Nephron progenitor cell (in vitro differentiated cells): ENCODE measurements at regions not wholly inside any gene's neighbourhood (a gene's known extent, or its start where the extent isn't known, plus 50 kb on each side); places are given as distances from the start of the nearest gene placed in this dataset.

Source experiments
- DNase-seq: peaks from one replicate; pipeline ENCODE4 v3.0.0; 2021
- H3K27ac Mint-ChIP-seq: 2 replicates; pipeline ENCODE4 v1.8.0; 2021; ENCODE audit warnings: mild to moderate bottlenecking, moderate library complexity, mixed read lengths
- H3K27me3 Mint-ChIP-seq: 2 replicates; pipeline ENCODE4 v1.8.0; 2021; ENCODE audit warnings: mild to moderate bottlenecking, low read depth, mixed read lengths; ENCODE audit not compliant: poor library complexity
- H3K36me3 Mint-ChIP-seq: 2 replicates; pipeline ENCODE4 v1.8.0; 2021; ENCODE audit warnings: low read depth, mixed read lengths
- H3K4me1 Mint-ChIP-seq: 2 replicates; pipeline ENCODE4 v1.8.0; 2021; ENCODE audit warnings: mixed read lengths
- H3K4me3 Mint-ChIP-seq: 2 replicates; pipeline ENCODE4 v1.8.0; 2021; ENCODE audit warnings: mild to moderate bottlenecking, moderate library complexity, mixed read lengths
- H3K9me3 Mint-ChIP-seq: 2 replicates; pipeline ENCODE4 v1.8.0; 2021; ENCODE audit warnings: mild to moderate bottlenecking, moderate library complexity, mixed read lengths
- TF ChIP-seq, protein P1 (sequence below): fragments of 200-600 bp; sonication (generic); IDR thresholded peaks from 2 replicates; pipeline ENCODE4 v1.5.0; 2021; ENCODE audit warnings: antibody characterized with exemption

DNA sequence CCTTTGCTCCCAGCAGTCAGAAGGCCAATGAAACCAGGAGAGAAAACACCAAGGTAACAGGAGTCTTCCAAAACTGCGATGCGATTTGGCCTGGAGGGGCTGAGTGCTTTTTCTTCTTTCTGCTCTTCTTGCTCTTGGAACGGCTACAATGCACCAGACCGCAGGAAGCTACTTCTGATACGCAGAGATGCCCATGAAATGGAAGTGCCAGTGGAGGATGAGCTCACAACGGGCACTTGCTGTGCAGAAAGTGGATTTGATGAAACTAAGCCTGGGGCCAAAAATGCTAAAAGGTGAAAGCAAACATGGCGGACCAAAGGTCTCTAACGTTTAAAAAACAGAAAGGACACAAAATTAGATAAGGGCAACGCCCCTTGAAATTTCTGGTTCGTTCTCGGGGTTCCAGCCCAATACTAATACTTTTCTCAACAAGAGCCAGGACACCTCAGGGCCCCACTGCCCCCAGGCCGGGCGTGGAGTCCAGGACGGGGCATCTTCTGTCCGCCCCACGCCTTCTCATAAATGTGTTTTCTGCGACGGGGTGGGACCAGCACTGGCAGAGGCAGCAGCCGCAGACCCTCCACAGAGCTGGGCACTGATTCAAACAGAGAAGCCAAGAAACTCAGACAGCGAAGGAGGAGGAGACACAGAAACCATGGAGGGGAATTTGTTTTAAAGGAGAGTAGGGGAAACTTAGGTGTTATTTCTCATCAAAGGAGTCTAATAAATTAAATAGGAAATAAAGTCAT is 101.3 kb downstream of the CRYAA start:
- Mint-ChIP-seq H3K9me3 (no peaks in the 10 kb centered on the region), H3K27me3 (peaks cover 4% of the 10 kb centered on the region), H3K4me3 (no peak overlapping the region), H3K27ac (no peak overlapping the region), H3K4me1 (no peaks in the 10 kb centered on the region), H3K36me3 (no peaks in the 10 kb centered on the region)
- DNase-seq, result no peak
- TF ChIP-seq, protein P1, sequence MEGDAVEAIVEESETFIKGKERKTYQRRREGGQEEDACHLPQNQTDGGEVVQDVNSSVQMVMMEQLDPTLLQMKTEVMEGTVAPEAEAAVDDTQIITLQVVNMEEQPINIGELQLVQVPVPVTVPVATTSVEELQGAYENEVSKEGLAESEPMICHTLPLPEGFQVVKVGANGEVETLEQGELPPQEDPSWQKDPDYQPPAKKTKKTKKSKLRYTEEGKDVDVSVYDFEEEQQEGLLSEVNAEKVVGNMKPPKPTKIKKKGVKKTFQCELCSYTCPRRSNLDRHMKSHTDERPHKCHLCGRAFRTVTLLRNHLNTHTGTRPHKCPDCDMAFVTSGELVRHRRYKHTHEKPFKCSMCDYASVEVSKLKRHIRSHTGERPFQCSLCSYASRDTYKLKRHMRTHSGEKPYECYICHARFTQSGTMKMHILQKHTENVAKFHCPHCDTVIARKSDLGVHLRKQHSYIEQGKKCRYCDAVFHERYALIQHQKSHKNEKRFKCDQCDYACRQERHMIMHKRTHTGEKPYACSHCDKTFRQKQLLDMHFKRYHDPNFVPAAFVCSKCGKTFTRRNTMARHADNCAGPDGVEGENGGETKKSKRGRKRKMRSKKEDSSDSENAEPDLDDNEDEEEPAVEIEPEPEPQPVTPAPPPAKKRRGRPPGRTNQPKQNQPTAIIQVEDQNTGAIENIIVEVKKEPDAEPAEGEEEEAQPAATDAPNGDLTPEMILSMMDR, result no peak

DNA sequence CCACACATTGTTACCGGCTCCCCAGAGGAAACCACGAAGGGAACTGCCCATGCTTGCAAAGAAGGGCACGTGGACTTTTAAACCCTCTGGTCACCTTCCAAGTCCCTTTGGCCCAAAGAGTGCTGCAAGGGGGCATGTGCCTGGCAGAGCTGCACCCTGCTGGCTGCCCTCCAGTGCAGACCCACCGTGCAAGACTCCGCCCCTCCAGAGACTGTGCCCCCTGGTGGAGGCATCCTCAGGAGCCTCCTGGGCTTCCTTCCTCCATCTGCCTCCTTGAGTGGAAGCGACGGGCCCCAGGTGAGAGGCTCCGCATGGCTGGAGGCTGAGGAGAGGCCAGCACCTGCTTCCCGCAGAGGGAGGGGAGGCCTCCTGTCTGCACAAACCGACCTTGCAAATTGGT is 100.6 kb downstream of the CRYAA start:
- Mint-ChIP-seq H3K9me3 (no peaks in the 10 kb centered on the region), H3K36me3 (no peaks in the 10 kb centered on the region), H3K4me1 (no peaks in the 10 kb centered on the region), H3K27me3 (no peaks in the 10 kb centered on the region), H3K27ac (no peak overlapping the region), H3K4me3 (no peak overlapping the region)
- DNase-seq, result no peak
- TF ChIP-seq, protein P1, result peak; percentile 15

DNA sequence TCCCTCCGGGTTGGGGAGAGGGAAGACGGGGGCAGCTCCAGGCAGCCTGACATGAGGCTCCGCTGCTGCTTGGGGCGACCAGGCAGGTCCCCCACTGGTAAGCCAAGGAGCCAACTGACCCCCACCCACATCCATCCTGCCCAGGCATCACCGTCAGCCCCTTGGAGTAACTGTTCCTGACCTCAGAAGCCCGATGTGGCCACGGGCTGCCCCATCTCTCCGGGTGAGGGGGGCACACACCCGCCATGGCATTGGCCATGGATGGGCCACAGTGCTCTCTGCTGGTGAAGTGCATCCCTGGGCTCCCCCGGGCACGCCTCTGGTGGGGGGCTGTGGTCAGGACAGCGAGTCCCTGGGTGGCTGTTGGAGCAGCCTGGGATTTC is 100.0 kb downstream of the CRYAA start:
- Mint-ChIP-seq H3K27ac (no peak overlapping the region), H3K4me1 (no peaks in the 10 kb centered on the region), H3K36me3 (no peaks in the 10 kb centered on the region), H3K4me3 (no peak overlapping the region), H3K27me3 (peaks cover 2% of the 10 kb centered on the region), H3K9me3 (no peaks in the 10 kb centered on the region)
- TF ChIP-seq, protein P1, result no peak
- DNase-seq, result no peak

DNA sequence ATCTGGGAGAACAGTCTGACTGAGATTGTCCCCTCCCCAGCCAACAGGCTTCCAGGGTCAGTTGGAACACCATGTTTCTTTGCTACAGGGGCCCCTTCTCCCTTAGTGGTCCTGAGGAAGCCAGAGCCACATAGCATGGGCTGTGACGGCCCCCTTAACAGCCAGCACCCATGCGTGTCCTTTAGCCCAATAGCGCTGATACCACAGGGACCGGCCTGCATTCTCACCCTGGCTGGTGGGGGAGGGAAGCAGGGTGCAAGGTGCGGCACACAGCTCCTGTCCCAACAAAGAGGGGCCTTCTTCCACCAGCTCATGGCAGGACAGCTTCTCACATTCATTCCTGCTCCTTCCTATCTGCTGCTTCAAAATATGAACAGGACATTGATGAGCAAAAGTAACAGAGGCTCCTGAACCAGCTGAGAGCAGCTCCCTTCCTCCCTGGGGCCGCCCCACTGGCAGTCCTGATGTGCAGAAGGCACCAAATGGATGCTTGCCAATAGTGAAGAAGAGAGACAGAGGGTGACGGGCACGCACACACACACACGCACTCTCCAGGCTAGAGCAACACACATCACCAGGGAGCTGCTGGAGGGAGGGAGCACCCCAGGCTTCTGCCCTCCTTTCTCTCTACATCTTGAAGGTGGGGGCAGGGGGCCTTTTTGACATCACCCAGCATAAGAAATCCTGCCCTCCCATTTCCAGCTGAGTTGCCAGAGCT is 99.4 kb downstream of the CRYAA start:
- H3K36me3 Mint-ChIP-seq, result no peaks in the 10 kb centered on the region
- H3K4me3 Mint-ChIP-seq, result no peak overlapping the region
- H3K9me3 Mint-ChIP-seq, result no peaks in the 10 kb centered on the region
- peaks cover 4% of the 10 kb centered on the region for H3K27me3 Mint-ChIP-seq
- no peaks in the 10 kb centered on the region for H3K4me1 Mint-ChIP-seq
- DNase-seq, result no peak
- H3K27ac Mint-ChIP-seq, result no peak overlapping the region
- TF ChIP-seq, protein P1, result no peak

DNA sequence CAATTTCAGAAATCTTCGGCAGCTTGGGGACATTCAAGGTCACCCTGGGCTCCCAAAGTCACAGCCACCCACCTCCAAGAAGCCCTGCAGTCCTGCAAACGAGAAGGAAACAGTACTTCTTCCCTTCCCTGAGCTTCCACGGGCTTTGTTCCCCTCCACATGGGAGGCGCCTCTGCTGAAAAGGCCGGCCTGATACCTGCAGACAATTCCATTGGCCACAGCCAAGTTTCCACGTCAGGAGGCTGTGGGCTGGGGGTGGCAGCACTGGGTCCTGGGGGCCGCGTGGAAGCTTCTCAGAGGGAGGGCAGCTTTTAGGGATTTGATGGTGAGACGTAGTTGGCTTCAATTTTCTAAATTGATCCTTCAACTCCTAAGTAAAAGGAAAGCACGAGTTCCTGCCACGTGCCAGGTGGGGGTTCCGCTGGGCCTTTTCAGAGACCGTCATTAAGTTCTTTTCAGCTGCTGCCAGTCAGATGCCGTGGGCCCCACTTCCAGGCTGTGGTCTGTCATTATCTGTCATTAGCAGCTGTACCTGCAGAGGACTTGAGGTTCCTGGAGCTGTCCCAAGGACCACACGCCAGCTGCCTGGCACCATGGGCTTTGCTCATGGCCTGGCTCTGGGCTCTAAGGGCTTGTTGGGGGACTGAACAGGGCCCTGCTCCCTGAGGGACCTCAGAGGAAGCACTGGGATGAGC is 98.7 kb downstream of the CRYAA start:
- no peak for DNase-seq
- H3K27me3 Mint-ChIP-seq, result peaks cover 4% of the 10 kb centered on the region
- H3K4me3 Mint-ChIP-seq, result no peak overlapping the region
- no peaks in the 10 kb centered on the region for H3K36me3 Mint-ChIP-seq
- H3K4me1 Mint-ChIP-seq, result no peaks in the 10 kb centered on the region
- TF ChIP-seq, protein P1, result no peak
- H3K27ac Mint-ChIP-seq, result no peak overlapping the region
- H3K9me3 Mint-ChIP-seq, result peaks cover 4% of the 10 kb centered on the region
